ENCODE measurements at regions not wholly inside any gene's neighbourhood (a gene's known extent, or its start where the extent isn't known, plus 50 kb on each side); places are given as distances from the start of the nearest gene placed in this dataset.
A peak's percentile ranks its signal among the peaks of the same experiment; 100 is the strongest.

- DNase-seq, result no peak
- peaks cover 37 to 68% (median 61%) of the 10 kb centered on the region in 4 experiments for H3K4me1 ChIP-seq (ENCODE audit: control extremely low read depth in 1 of 4, control insufficient read depth in 4 of 4, insufficient read depth in 4 of 4, low read length in 3 of 4)
- ChIA-PET POLR2A (no interaction called here), CTCF (no interaction called here)
- H3K27me3 ChIP-seq (replicated peaks in 2 of 5; ENCODE audit: control insufficient read depth in 4 of 5, insufficient read depth in 5 of 5, low read length in 4 of 5), result no peaks in the 10 kb centered on the region
- H3K27ac ChIP-seq (ENCODE audit: insufficient read depth in 1 of 2, low read depth in 1 of 2, low read length in 2 of 2, poor library complexity in 1 of 2, severe bottlenecking in 2 of 2), result no peak overlapping the region
- no peaks in the 10 kb centered on the region for H3K9me3 ChIP-seq (ENCODE audit: control extremely low read depth in 1 of 5, control insufficient read depth in 4 of 5, insufficient read depth in 2 of 5, low read depth in 1 of 5, low read length in 4 of 5)
- no peak overlapping the region for H3K4me3 ChIP-seq (ENCODE audit: control insufficient read depth in 1 of 7, extremely low read depth in 1 of 7, insufficient read depth in 4 of 7, low read depth in 2 of 7, low read length in 6 of 7)
- WGBS (ENCODE audit: insufficient coverage), result 80% methylated on average over 3 of the region's 4 CpGs
- no peaks in the 10 kb centered on the region for H3K36me3 ChIP-seq (ENCODE audit: control insufficient read depth in 4 of 4, insufficient read depth in 4 of 4, low read length in 3 of 4)
These were observed 513.5 kb upstream of the JARID2 start for GRCh38 chr6:14732226-14732843.

- CTCF ChIA-PET, result no interaction called here
- no peaks in the 10 kb centered on the region for H3K36me3 ChIP-seq (ENCODE audit: control insufficient read depth in 4 of 4, insufficient read depth in 4 of 4, low read length in 3 of 4)
- no peaks in the 10 kb centered on the region for H3K9me3 ChIP-seq (ENCODE audit: control extremely low read depth in 1 of 5, control insufficient read depth in 4 of 5, insufficient read depth in 2 of 5, low read depth in 1 of 5, low read length in 4 of 5)
- no peak overlapping the region for H3K27ac ChIP-seq (ENCODE audit: insufficient read depth in 1 of 2, low read depth in 1 of 2, low read length in 2 of 2, poor library complexity in 1 of 2, severe bottlenecking in 2 of 2)
- H3K4me1 ChIP-seq (ENCODE audit: control extremely low read depth in 1 of 4, control insufficient read depth in 4 of 4, insufficient read depth in 4 of 4, low read length in 3 of 4), result peaks cover 31 to 67% (median 55%) of the 10 kb centered on the region in 4 experiments
- 96% methylated on average over 11 of the region's 17 CpGs for WGBS (ENCODE audit: insufficient coverage)
- POLR2A ChIA-PET, result no interaction called here
- H3K27me3 ChIP-seq (replicated peaks in 2 of 5; ENCODE audit: control insufficient read depth in 4 of 5, insufficient read depth in 5 of 5, low read length in 4 of 5), result no peaks in the 10 kb centered on the region
- no peak overlapping the region for H3K4me3 ChIP-seq (ENCODE audit: control insufficient read depth in 1 of 7, extremely low read depth in 1 of 7, insufficient read depth in 4 of 7, low read depth in 2 of 7, low read length in 6 of 7)
- DNase-seq, result peak in 2 of 3 donors; percentile 55 to 72
These were observed 512.8 kb upstream of the JARID2 start for GRCh38 chr6:14732844-14733757.

- Histone ChIP-seq H3K27me3 (replicated peaks in 2 of 5; ENCODE audit: control insufficient read depth in 4 of 5, insufficient read depth in 5 of 5, low read length in 4 of 5) (no peaks in the 10 kb centered on the region), H3K9me3 (ENCODE audit: control extremely low read depth in 1 of 5, control insufficient read depth in 4 of 5, insufficient read depth in 2 of 5, low read depth in 1 of 5, low read length in 4 of 5) (no peaks in the 10 kb centered on the region), H3K4me1 (ENCODE audit: control extremely low read depth in 1 of 4, control insufficient read depth in 4 of 4, insufficient read depth in 4 of 4, low read length in 3 of 4) (peaks cover 35 to 66% (median 55%) of the 10 kb centered on the region in 4 experiments), H3K27ac (ENCODE audit: insufficient read depth in 1 of 2, low read depth in 1 of 2, low read length in 2 of 2, poor library complexity in 1 of 2, severe bottlenecking in 2 of 2) (peak overlapping the region; percentile 21 to 82), H3K36me3 (ENCODE audit: control insufficient read depth in 4 of 4, insufficient read depth in 4 of 4, low read length in 3 of 4) (no peaks in the 10 kb centered on the region), H3K4me3 (ENCODE audit: control insufficient read depth in 1 of 7, extremely low read depth in 1 of 7, insufficient read depth in 4 of 7, low read depth in 2 of 7, low read length in 6 of 7) (peak overlapping the region in 1 of 7 experiments; percentile 23)
- peak in 2 of 3 donors; percentile 27 to 48 for DNase-seq
- 95% methylated on average over 2 of the region's 2 CpGs for WGBS (ENCODE audit: insufficient coverage)
- ChIA-PET CTCF (no interaction called here), POLR2A (no interaction called here)
These were observed 511.8 kb upstream of the JARID2 start for GRCh38 chr6:14734052-14734415.

- DNase-seq, result peak; percentile 88 to 98 (median 95)
- no CpG with 5 or more reads among the region's 5 CpGs for WGBS (ENCODE audit: insufficient coverage)
- Histone ChIP-seq H3K4me1 (ENCODE audit: control extremely low read depth in 1 of 4, control insufficient read depth in 4 of 4, insufficient read depth in 4 of 4, low read length in 3 of 4) (peaks cover 36 to 67% (median 55%) of the 10 kb centered on the region in 4 experiments), H3K27ac (ENCODE audit: insufficient read depth in 1 of 2, low read depth in 1 of 2, low read length in 2 of 2, poor library complexity in 1 of 2, severe bottlenecking in 2 of 2) (peak overlapping the region; percentile 65 to 82), H3K9me3 (ENCODE audit: control extremely low read depth in 1 of 5, control insufficient read depth in 4 of 5, insufficient read depth in 2 of 5, low read depth in 1 of 5, low read length in 4 of 5) (no peaks in the 10 kb centered on the region), H3K27me3 (replicated peaks in 2 of 5; ENCODE audit: control insufficient read depth in 4 of 5, insufficient read depth in 5 of 5, low read length in 4 of 5) (no peaks in the 10 kb centered on the region), H3K4me3 (ENCODE audit: control insufficient read depth in 1 of 7, extremely low read depth in 1 of 7, insufficient read depth in 4 of 7, low read depth in 2 of 7, low read length in 6 of 7) (peak overlapping the region in 3 of 7 experiments; percentile 12 to 30 (median 23)), H3K36me3 (ENCODE audit: control insufficient read depth in 4 of 4, insufficient read depth in 4 of 4, low read length in 3 of 4) (no peaks in the 10 kb centered on the region)
- CTCF ChIA-PET, result no interaction called here
- POLR2A ChIA-PET, result no interaction called here
These were observed 511.2 kb upstream of the JARID2 start for GRCh38 chr6:14734416-14735340.

- WGBS (ENCODE audit: insufficient coverage), result 86% methylated on average over 1 of the region's 1 CpG
- ChIA-PET POLR2A (no interaction called here), CTCF (interaction anchor here (1.0 kb wide), 1 partner anchor 77 kb away, joined by 3 read pairs; no protein-coding TSS in a partner anchor)
- Histone ChIP-seq H3K9me3 (ENCODE audit: control extremely low read depth in 1 of 5, control insufficient read depth in 4 of 5, insufficient read depth in 2 of 5, low read depth in 1 of 5, low read length in 4 of 5) (no peaks in the 10 kb centered on the region), H3K27me3 (replicated peaks in 2 of 5; ENCODE audit: control insufficient read depth in 4 of 5, insufficient read depth in 5 of 5, low read length in 4 of 5) (no peaks in the 10 kb centered on the region), H3K36me3 (ENCODE audit: control insufficient read depth in 4 of 4, insufficient read depth in 4 of 4, low read length in 3 of 4) (no peaks in the 10 kb centered on the region), H3K27ac (ENCODE audit: insufficient read depth in 1 of 2, low read depth in 1 of 2, low read length in 2 of 2, poor library complexity in 1 of 2, severe bottlenecking in 2 of 2) (no peak overlapping the region), H3K4me3 (ENCODE audit: control insufficient read depth in 1 of 7, extremely low read depth in 1 of 7, insufficient read depth in 4 of 7, low read depth in 2 of 7, low read length in 6 of 7) (no peak overlapping the region), H3K4me1 (ENCODE audit: control extremely low read depth in 1 of 4, control insufficient read depth in 4 of 4, insufficient read depth in 4 of 4, low read length in 3 of 4) (peaks cover 31 to 69% (median 53%) of the 10 kb centered on the region in 4 experiments)
- DNase-seq, result no peak
These were observed 509.8 kb upstream of the JARID2 start for GRCh38 chr6:14735956-14736486.

GRCh38 chr6:14736554-14736953 lies 509.3 kb upstream of the JARID2 start:
- Histone ChIP-seq H3K27me3 (replicated peaks in 2 of 5; ENCODE audit: control insufficient read depth in 4 of 5, insufficient read depth in 5 of 5, low read length in 4 of 5) (no peaks in the 10 kb centered on the region), H3K36me3 (ENCODE audit: control insufficient read depth in 4 of 4, insufficient read depth in 4 of 4, low read length in 3 of 4) (no peaks in the 10 kb centered on the region), H3K4me1 (ENCODE audit: control extremely low read depth in 1 of 4, control insufficient read depth in 4 of 4, insufficient read depth in 4 of 4, low read length in 3 of 4) (peaks cover 31 to 69% (median 51%) of the 10 kb centered on the region in 4 experiments), H3K27ac (ENCODE audit: insufficient read depth in 1 of 2, low read depth in 1 of 2, low read length in 2 of 2, poor library complexity in 1 of 2, severe bottlenecking in 2 of 2) (no peak overlapping the region), H3K4me3 (ENCODE audit: control insufficient read depth in 1 of 7, extremely low read depth in 1 of 7, insufficient read depth in 4 of 7, low read depth in 2 of 7, low read length in 6 of 7) (no peak overlapping the region), H3K9me3 (ENCODE audit: control extremely low read depth in 1 of 5, control insufficient read depth in 4 of 5, insufficient read depth in 2 of 5, low read depth in 1 of 5, low read length in 4 of 5) (no peaks in the 10 kb centered on the region)
- WGBS (ENCODE audit: insufficient coverage), result 100% methylated on average over 2 of the region's 2 CpGs
- no peak for DNase-seq
- ChIA-PET POLR2A (no interaction called here), CTCF (interaction anchor here (1.0 kb wide), 1 partner anchor 78 kb away, joined by 3 read pairs; no protein-coding TSS in a partner anchor)

Data from common myeloid progenitor, CD34-positive (primary cell).